Ovary (tissue), 3 donors: ENCODE measurements at regions not wholly inside any gene's neighbourhood (a gene's known extent, or its start where the extent isn't known, plus 50 kb on each side); places are given as distances from the start of the nearest gene placed in this dataset.

Source experiments
- CTCF ChIP-seq, 3 donors: fragments of 450-650 bp in 2 of 3; fragments of 200-600 bp in 1 of 3; IDR thresholded peaks; one replicate each; pipeline versions ENCODE4 v1.5.1 to v1.8.0; 2016 to 2022; ENCODE audit warnings: antibody characterized with exemption in 3 of 3, mild to moderate bottlenecking in 1 of 3
- EP300 ChIP-seq: sonication (generic); formaldehyde crosslinking; IDR thresholded peaks from one replicate; pipeline ENCODE4 v1.6.1; 2017; ENCODE audit warnings: antibody characterized with exemption
- POLR2A ChIP-seq: fragments of 450-650 bp; IDR thresholded peaks from one replicate; pipeline ENCODE4 v1.6.1; 2017; ENCODE audit warnings: antibody characterized with exemption, mild to moderate bottlenecking, moderate library complexity
- donor health status: DM: no; HTN: no; CAD: no.

GRCh38 chr13:107289540-107289939 is 721.6 kb upstream of the ARGLU1 start:
- TF ChIP-seq CTCF (IDR thresholded peaks at IDR 0.05) (no peak), POLR2A (no peak), EP300 (no peak)
